GM12864 (cell line): ENCODE measurements at regions not wholly inside any gene's neighbourhood (a gene's known extent, or its start where the extent isn't known, plus 50 kb on each side); places are given as distances from the start of the nearest gene placed in this dataset.

ENCODE experiments used
- DNase-seq: peaks from one replicate; pipeline ENCODE4 v3.0.0-alpha.2; 2011; ENCODE audit warnings: low read depth
- H3K4me3 ChIP-seq: 2 replicates; pipeline ENCODE4 v1.5.1; 2011; ENCODE audit warnings: mild to moderate bottlenecking, low read depth, low read length, control low read depth
- TF ChIP-seq, protein P1 (sequence below): IDR thresholded peaks from 2 replicates; pipeline ENCODE4 v1.5.1; 2011; ENCODE audit warnings: low read depth, mild to moderate bottlenecking, moderate library complexity, low read length, control low read depth, inconsistent platforms; ENCODE audit errors: missing control alignments

DNA sequence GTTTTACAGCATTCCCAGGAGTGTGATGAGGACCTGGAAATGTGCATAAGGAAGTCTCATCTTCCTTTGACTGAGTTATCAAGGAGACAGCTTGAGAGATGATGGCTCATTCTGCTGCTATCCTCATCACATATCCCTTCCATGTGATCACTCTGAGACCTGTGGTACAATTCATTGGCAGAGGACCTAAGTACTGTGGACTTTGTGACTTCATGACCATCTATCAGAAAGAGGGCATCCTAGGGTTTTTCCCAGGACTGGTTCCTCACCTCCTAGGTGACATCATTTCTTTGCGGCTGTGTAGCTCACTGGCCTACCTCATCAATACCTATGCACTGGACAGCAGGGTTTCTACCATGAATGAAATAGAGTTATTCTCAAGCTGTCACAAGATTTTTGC lies 172.1 kb upstream of the PLEKHG7 start:
- no peak overlapping the region for H3K4me3 ChIP-seq
- TF ChIP-seq, protein P1, sequence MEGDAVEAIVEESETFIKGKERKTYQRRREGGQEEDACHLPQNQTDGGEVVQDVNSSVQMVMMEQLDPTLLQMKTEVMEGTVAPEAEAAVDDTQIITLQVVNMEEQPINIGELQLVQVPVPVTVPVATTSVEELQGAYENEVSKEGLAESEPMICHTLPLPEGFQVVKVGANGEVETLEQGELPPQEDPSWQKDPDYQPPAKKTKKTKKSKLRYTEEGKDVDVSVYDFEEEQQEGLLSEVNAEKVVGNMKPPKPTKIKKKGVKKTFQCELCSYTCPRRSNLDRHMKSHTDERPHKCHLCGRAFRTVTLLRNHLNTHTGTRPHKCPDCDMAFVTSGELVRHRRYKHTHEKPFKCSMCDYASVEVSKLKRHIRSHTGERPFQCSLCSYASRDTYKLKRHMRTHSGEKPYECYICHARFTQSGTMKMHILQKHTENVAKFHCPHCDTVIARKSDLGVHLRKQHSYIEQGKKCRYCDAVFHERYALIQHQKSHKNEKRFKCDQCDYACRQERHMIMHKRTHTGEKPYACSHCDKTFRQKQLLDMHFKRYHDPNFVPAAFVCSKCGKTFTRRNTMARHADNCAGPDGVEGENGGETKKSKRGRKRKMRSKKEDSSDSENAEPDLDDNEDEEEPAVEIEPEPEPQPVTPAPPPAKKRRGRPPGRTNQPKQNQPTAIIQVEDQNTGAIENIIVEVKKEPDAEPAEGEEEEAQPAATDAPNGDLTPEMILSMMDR, result no peak
- DNase-seq, result no peak

DNA sequence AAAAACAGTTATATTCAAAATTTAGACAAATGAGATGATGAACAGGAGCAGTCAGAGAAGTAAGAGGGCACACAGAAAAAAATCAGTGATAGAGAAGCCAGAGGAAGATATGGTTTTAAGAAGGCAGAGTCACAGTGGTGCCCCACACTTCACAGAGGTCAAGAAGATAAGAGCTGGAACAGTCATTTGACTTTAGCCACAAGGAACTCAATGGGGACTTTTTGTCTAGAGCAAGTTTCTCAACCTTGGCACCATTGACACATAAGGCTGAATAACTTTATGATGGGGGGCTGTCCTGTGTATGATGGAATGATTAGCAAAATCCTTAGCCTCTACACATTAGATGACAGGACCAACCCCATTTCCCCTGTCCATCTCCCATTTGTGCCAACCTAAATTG lies 172.8 kb upstream of the PLEKHG7 start:
- TF ChIP-seq, protein P1, result no peak
- no peak overlapping the region for H3K4me3 ChIP-seq
- no peak for DNase-seq

DNA sequence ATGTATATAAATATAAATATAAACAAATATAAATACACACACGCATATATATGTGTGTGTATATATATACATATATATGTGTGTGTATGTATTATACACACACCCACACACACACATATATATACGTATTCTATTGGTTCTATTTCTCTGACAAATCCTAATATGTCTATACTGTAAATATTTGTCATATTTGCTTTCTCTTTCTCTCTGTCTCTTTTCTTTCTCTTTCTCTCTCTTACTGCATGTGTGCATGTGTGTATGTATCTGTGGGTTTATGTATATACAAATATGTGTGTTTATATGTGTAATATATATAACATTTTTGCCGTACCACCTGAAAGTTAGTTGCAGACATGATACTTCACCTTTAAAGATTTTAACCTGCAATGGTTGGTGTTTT lies 174.2 kb upstream of the PLEKHG7 start:
- no peak for DNase-seq
- TF ChIP-seq, protein P1, result no peak
- H3K4me3 ChIP-seq, result no peak overlapping the region

DNA sequence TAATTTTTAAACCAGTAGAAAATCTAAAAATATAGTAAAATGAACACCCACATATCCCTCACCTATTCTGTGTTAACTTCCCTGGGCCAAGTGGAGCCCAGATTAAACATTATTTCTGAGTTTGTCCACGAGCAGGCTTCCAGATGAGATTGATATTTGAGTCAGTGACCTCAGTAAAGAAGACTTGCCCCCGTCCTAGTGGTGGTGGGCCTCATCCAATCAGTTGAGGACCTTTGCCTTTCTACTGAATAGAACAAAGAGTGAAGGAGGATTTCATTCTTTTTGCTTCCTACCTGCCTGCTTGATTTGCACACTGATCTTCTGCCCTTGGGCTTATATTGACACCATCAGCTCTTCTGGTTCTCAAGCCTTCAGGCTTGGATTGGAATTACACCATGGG lies 174.7 kb upstream of the PLEKHG7 start:
- TF ChIP-seq, protein P1, result no peak
- no peak for DNase-seq
- H3K4me3 ChIP-seq, result no peak overlapping the region

DNA sequence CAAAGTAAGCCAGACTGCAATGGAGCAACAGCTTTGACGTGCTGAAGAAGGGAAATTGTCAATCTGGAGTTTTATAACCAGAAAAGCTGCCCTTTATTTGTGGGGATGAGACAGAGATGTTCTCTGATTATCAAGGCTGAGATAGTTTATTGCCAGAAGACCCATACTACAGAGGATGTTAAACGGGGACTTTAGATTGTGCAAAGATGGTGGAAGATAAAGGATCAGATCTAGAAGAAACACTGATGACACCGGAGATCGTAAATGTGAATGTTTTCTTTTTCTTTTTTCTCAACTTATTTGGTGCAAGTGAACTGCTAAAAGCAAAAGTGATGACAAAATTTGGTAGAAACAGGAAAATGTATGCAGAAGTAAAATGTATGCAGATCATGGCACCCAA lies 178.3 kb upstream of the PLEKHG7 start:
- TF ChIP-seq, protein P1, result no peak
- H3K4me3 ChIP-seq, result no peak overlapping the region
- no peak for DNase-seq

DNA sequence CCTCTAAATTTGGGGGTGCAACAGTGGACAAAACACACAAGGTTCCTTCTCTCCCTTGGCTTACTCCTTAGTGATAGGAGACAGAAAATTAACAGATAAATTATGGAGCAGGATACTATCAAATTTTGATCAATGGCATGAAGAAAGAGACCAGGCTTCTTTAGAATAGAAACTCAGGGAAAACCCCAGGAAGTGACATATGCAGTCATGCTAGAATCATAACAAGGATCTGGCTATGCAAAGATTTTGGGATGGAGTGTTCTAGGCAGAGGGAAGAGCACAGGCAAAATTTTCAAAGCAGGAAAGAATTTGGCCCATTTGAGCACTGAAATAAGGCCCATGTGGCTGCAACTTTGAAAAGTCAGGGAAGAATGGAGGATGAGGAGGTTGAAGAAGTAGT lies 182.3 kb upstream of the PLEKHG7 start:
- no peak overlapping the region for H3K4me3 ChIP-seq
- TF ChIP-seq, protein P1, result no peak
- no peak for DNase-seq

DNA sequence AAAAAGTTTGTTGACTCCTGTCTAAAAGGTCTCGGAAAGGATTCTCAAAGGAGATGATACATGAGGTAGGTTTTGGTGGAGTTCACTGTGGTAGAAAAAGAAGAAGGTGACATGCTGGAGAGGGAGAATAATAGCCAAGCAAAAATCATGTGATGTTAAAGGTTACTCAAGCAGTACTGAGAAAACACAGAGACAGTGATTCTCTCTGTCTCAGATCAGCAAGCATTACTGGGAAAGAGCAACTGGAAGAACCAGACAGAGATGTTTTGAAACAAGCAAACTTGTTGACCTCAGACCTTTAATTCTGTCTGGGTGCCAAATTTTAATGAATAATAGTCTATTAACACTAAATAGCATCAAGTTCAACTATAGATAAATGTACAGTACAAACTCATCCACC lies 183.5 kb upstream of the PLEKHG7 start:
- H3K4me3 ChIP-seq, result no peak overlapping the region
- DNase-seq, result no peak
- TF ChIP-seq, protein P1, result no peak
